LNCaP clone FGC (cell line): ENCODE measurements at regions not wholly inside any gene's neighbourhood (a gene's known extent, or its start where the extent isn't known, plus 50 kb on each side); places are given as distances from the start of the nearest gene placed in this dataset.

ENCODE experiments used
- DNase-seq: peaks from one replicate; pipeline ENCODE4 v3.0.0-alpha.2; 2011; ENCODE audit warnings: low read depth
- H3K4me3 ChIP-seq: 2 replicates; pipeline ENCODE4 v1.5.1; 2011; ENCODE audit warnings: mild to moderate bottlenecking, low read depth, low read length, control low read depth
- TF ChIP-seq, protein P1 (sequence below): IDR thresholded peaks from 2 replicates; pipeline ENCODE4 v1.5.1; 2012; ENCODE audit warnings: mild to moderate bottlenecking; ENCODE audit not compliant: control insufficient read depth, insufficient read depth; ENCODE audit errors: extremely low read depth

DNA sequence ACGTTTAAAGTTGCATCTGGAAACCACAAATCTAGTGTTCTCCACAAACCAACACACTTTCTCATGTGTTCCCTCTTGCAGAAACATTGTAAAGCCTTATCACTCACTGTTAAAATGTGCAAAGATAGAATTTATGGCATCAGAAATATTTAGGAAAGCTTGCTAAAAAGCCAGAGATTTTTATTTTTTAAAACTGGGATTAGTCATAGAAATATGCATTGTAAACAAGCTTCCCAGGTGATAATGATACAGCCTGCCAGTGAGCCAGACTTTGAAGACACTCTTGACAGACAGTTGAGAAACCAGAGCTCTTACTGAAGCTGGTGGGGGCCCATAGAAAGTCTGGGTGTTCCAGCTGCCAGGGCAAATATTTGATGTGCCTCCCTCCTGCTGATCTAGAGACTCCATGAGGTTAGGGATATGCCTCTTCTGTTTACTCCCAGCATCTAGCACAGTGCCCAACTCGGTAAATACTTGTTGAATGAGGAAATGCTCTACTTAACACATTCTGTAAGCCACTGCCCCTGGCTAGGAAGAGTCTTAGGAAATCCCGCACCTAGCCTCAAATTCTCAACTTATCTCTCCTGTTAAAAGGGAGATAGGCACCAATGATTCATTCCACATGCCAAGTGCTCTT, 179.0 kb upstream of the RASGEF1B start:
- DNase-seq: peak; percentile 81
- no peak overlapping the region for H3K4me3 ChIP-seq
- TF ChIP-seq, protein P1, sequence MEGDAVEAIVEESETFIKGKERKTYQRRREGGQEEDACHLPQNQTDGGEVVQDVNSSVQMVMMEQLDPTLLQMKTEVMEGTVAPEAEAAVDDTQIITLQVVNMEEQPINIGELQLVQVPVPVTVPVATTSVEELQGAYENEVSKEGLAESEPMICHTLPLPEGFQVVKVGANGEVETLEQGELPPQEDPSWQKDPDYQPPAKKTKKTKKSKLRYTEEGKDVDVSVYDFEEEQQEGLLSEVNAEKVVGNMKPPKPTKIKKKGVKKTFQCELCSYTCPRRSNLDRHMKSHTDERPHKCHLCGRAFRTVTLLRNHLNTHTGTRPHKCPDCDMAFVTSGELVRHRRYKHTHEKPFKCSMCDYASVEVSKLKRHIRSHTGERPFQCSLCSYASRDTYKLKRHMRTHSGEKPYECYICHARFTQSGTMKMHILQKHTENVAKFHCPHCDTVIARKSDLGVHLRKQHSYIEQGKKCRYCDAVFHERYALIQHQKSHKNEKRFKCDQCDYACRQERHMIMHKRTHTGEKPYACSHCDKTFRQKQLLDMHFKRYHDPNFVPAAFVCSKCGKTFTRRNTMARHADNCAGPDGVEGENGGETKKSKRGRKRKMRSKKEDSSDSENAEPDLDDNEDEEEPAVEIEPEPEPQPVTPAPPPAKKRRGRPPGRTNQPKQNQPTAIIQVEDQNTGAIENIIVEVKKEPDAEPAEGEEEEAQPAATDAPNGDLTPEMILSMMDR: no peak

DNA sequence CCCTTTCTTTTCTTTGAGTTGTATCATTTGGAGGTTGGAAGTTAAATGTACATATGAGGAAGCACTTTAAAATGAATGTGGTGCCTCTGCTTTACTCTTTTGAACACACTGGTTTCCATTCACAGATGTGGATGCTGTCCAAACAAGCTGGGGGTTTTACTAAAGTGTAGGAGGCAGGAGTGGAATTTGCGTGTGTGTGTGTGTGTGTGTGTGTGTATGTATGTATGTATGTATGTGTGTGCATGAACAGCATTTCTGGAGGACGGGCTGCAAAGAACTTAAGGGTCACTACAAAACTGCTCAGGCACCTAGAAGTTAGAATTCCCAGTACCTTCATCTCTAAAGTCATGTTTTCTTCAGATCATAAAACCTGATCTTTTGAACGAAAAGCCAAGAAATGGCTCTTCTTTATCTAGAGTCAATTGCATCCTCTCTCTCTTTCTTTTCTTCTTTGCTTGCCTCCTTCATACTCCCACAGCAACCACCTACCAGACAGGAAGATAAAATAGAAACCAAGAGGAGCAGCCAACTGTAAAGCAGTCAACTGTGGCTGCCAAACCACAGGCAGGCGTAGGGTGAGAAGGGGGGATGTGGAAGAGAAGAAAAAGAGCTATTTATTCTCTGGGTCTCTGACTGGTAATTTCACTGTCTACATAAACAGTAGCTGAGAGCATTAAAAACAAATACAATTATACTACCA, 177.0 kb upstream of the RASGEF1B start:
- DNase-seq: no peak
- H3K4me3 ChIP-seq: no peak overlapping the region
- TF ChIP-seq, protein P1: no peak

DNA sequence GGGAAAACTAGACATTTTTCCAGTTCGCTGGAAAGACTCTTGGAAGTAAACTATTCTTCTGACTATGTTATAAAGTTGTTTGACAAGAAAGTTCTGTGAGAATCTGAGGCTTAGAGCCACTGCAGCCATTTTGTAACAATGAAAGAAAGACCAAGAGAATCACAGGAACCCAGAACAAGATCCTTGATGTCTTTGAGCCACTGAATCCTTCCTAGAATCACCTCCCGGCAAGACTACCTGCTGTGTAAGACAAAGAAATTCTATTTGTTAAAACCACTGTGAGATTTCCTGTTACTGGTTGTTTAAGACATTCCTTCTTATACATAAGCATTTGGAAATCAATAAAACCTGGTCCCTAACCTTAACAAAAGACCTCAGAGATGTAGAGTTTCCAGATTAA, 175.7 kb upstream of the RASGEF1B start:
- no peak overlapping the region for H3K4me3 ChIP-seq
- no peak for DNase-seq
- TF ChIP-seq, protein P1: no peak

DNA sequence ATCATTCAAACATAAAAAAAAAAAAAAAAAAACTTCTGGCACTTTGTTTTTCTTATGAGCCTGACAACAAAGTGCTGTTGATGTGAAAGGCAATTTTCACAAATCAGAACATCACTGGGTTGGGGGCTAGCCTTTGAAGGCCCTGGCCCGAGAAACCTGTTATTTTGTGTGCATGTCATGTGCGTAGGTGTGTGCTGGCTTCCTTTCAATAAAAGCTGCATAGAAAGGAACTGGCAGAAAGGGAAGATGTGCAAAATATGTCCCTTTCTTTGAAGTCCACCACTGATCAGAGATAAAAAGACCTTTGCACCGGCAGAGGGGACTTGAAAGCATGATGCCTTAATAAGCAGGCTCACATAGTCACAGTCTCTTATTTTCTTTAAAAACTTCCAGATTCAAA, 170.8 kb upstream of the RASGEF1B start:
- TF ChIP-seq, protein P1: no peak
- DNase-seq: no peak

DNA sequence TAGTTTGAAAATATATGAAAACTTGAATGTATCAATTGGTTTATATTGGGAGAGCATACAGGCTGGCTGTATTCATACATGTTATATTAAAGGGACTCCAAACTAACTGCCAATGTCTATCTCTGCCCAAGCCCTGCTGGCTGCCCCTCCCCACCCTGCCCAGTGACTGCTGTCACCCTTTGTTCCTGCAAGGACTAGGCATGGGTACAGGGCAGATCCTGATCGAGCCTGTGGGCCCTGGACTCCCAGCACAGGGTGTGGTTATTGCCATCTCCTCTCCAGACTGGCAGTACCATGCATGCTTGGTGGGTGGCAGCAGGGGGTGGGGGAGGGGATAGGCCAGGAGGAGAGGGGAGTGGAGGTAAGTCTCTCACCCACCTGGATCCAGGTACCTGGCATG, 167.5 kb upstream of the RASGEF1B start:
- TF ChIP-seq, protein P1: no peak
- no peak overlapping the region for H3K4me3 ChIP-seq
- no peak for DNase-seq

More for the DNA sequence above, 170.8 kb upstream of the RASGEF1B start:
- H3K4me3 ChIP-seq: no peak overlapping the region

DNA sequence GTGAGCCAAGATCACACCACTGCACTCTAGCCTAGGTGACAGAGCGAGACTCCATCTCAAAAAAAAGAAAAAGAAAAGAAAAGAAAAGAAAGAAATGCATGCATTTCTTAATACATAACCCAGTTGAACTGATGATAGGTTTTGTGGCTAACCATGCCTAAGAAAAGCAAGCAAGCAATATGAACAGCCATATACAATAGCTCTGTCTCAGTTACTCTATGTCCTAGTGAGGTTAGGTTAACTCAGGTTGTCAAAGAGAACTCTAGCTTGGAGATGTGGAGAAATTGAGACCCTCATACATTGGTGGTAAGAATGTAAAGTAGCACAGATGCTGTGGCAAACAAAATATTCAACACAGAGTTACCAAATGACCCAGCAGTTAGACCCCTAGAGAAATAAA, 167.0 kb upstream of the RASGEF1B start:
- DNase-seq: no peak
- TF ChIP-seq, protein P1: no peak
- no peak overlapping the region for H3K4me3 ChIP-seq

DNA sequence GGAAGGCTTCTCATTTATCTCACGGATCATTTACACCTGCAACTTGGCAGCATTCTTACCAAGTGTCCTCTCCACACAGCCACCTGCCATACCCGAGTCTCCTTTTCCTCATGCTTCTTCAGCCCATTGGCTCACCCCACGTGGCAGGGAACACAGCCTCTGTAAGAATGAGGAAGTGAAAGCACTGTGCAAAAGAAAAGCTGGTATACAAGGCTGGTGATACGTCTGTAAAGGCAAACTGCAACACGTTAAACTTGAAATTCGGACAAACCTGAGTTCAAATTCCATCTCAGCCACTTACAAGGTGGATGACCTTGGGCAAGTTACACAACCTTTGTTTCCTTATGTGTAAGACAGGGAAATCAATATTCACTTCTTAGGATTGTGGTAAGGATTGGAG, 164.0 kb upstream of the RASGEF1B start:
- TF ChIP-seq, protein P1: no peak
- no peak overlapping the region for H3K4me3 ChIP-seq
- no peak for DNase-seq
